ENCODE measurements at regions not wholly inside any gene's neighbourhood (a gene's known extent, or its start where the extent isn't known, plus 50 kb on each side); places are given as distances from the start of the nearest gene placed in this dataset.

- TF ChIP-seq, protein P1, sequence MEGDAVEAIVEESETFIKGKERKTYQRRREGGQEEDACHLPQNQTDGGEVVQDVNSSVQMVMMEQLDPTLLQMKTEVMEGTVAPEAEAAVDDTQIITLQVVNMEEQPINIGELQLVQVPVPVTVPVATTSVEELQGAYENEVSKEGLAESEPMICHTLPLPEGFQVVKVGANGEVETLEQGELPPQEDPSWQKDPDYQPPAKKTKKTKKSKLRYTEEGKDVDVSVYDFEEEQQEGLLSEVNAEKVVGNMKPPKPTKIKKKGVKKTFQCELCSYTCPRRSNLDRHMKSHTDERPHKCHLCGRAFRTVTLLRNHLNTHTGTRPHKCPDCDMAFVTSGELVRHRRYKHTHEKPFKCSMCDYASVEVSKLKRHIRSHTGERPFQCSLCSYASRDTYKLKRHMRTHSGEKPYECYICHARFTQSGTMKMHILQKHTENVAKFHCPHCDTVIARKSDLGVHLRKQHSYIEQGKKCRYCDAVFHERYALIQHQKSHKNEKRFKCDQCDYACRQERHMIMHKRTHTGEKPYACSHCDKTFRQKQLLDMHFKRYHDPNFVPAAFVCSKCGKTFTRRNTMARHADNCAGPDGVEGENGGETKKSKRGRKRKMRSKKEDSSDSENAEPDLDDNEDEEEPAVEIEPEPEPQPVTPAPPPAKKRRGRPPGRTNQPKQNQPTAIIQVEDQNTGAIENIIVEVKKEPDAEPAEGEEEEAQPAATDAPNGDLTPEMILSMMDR (IDR thresholded peaks at IDR 0.05; ENCODE audit: low read depth, low read length), result no peak
- TF ChIP-seq EZH2phosphoT487 (IDR thresholded peaks at IDR 0.05; ENCODE audit: low read depth), result no peak
Measured at GRCh38 chr15:95327183-95327525, 1003.3 kb upstream of the NR2F2 start.

Measured in OCI-LY3 (cell line).